K562 (cell line): ENCODE measurements at regions not wholly inside any gene's neighbourhood (a gene's known extent, or its start where the extent isn't known, plus 50 kb on each side); places are given as distances from the start of the nearest gene placed in this dataset.

Source experiments
- ETV5 ChIP-seq: sonication (generic); formaldehyde crosslinking; IDR thresholded peaks from 2 replicates; pipeline ENCODE4 v1.4.0; 2020; ENCODE audit warnings: low read depth, mild to moderate bottlenecking, missing genetic modification reagents
- HLTF ChIP-seq: fragments of 450-650 bp; IDR thresholded peaks from 2 replicates; pipeline ENCODE4 v1.6.1; 2016
- ILF3 ChIP-seq: fragments of 450-650 bp; IDR thresholded peaks from 2 replicates; pipeline ENCODE4 v1.6.1; 2018; ENCODE audit warnings: antibody characterized with exemption, mild to moderate bottlenecking, moderate library complexity, borderline replicate concordance
- IRF2 ChIP-seq: sonication (generic); formaldehyde crosslinking; IDR thresholded peaks from 2 replicates; pipeline ENCODE4 v1.8.1; 2022; ENCODE audit warnings: mild to moderate bottlenecking, missing genetic modification reagents
- MEF2A ChIP-seq: IDR thresholded peaks from 2 replicates; pipeline ENCODE4 v1.6.1; 2011; ENCODE audit warnings: low read depth, mild to moderate bottlenecking, low read length, moderate library complexity; ENCODE audit not compliant: control insufficient read depth
- PTTG1 ChIP-seq: fragments of 450-650 bp; IDR thresholded peaks from 2 replicates; pipeline ENCODE4 v1.6.1; 2016; ENCODE audit warnings: low read depth, mild to moderate bottlenecking, missing genetic modification characterization, missing compliant biosample characterization
- RBM14 ChIP-seq: fragments of 200-400 bp; formaldehyde crosslinking; IDR thresholded peaks from 2 replicates; pipeline ENCODE4 v1.6.1; 2018; ENCODE audit warnings: low read depth, mild to moderate bottlenecking, low read length, moderate library complexity, borderline replicate concordance; ENCODE audit not compliant: insufficient read depth
- SAFB2 ChIP-seq: fragments of 200-400 bp; formaldehyde crosslinking; IDR thresholded peaks from 2 replicates; pipeline ENCODE4 v1.6.1; 2018; ENCODE audit warnings: borderline replicate concordance, low read length, low read depth, moderate library complexity; ENCODE audit not compliant: severe bottlenecking
- STAT5B ChIP-seq: fragments of 250-450 bp; sonication (Bioruptor Pico); IDR thresholded peaks from 2 replicates; pipeline ENCODE4 v1.8.0; 2021; ENCODE audit warnings: mild to moderate bottlenecking, inconsistent platforms
- TSHZ1 ChIP-seq: fragments of 250-450 bp; sonication (Bioruptor Pico); IDR thresholded peaks from 2 replicates; pipeline ENCODE4 v1.4.0; 2020; ENCODE audit warnings: mild to moderate bottlenecking, moderate library complexity
- ZNF431 ChIP-seq: sonication (generic); formaldehyde crosslinking; IDR thresholded peaks from 2 replicates; pipeline ENCODE4 v1.8.0; 2022; ENCODE audit warnings: mild to moderate bottlenecking, missing genetic modification reagents
- ZNF444 ChIP-seq: fragments of 250-450 bp; sonication (Bioruptor Pico); IDR thresholded peaks from 2 replicates; pipeline ENCODE4 v1.4.0; 2020; ENCODE audit warnings: mild to moderate bottlenecking, moderate library complexity
- ZNF449 ChIP-seq: fragments of 250-450 bp; sonication (Bioruptor Pico); IDR thresholded peaks from 2 replicates; pipeline ENCODE4 v1.8.0; 2022; ENCODE audit warnings: moderate library complexity, mild to moderate bottlenecking, inconsistent platforms
- TF ChIP-seq, protein P1 (sequence below), 2 experiments: fragments of 450-650 bp; IDR thresholded peaks; 2 replicates each; pipeline ENCODE4 v1.6.1; 2016
- TF ChIP-seq, protein P2 (sequence below): fragments of 450-650 bp; IDR thresholded peaks from 2 replicates; pipeline ENCODE4 v1.7.0; 2016; ENCODE audit warnings: borderline replicate concordance
- TF ChIP-seq, protein P3 (sequence below): fragments of 250-450 bp; sonication (Bioruptor Pico); IDR thresholded peaks from 2 replicates; pipeline ENCODE4 v1.4.0; 2020; ENCODE audit warnings: mild to moderate bottlenecking
- TF ChIP-seq, protein P4 (sequence below), 2 experiments: fragments of 250-450 bp in 1 of 2; fragments of 450-650 bp in 1 of 2; sonication (Bioruptor Pico) in 1 of 2; IDR thresholded peaks; 2 replicates each; pipeline versions ENCODE4 v1.6.1 to v1.8.0; 2016 to 2021; ENCODE audit warnings: mild to moderate bottlenecking in 2 of 2, moderate library complexity in 2 of 2, missing compliant biosample characterization in 1 of 2, missing genetic modification characterization in 1 of 2

GRCh38 chr2:191597186-191597751, 80.7 kb upstream of the NABP1 start (continued):
- no peak for TF ChIP-seq STAT5B
- TF ChIP-seq MEF2A, result no peak
- TF ChIP-seq, protein P1, sequence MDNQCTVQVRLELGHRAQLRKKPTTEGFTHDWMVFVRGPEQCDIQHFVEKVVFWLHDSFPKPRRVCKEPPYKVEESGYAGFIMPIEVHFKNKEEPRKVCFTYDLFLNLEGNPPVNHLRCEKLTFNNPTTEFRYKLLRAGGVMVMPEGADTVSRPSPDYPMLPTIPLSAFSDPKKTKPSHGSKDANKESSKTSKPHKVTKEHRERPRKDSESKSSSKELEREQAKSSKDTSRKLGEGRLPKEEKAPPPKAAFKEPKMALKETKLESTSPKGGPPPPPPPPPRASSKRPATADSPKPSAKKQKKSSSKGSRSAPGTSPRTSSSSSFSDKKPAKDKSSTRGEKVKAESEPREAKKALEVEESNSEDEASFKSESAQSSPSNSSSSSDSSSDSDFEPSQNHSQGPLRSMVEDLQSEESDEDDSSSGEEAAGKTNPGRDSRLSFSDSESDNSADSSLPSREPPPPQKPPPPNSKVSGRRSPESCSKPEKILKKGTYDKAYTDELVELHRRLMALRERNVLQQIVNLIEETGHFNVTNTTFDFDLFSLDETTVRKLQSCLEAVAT (IDR thresholded peaks at IDR 0.05), result peak in 1 of 2 experiments; percentile 74; a peak in 1 of 4 replicates
- 0 out of 2 replicates have a peak, but pooled peaks have one; percentile 61 for TF ChIP-seq ILF3
- TF ChIP-seq, protein P2, sequence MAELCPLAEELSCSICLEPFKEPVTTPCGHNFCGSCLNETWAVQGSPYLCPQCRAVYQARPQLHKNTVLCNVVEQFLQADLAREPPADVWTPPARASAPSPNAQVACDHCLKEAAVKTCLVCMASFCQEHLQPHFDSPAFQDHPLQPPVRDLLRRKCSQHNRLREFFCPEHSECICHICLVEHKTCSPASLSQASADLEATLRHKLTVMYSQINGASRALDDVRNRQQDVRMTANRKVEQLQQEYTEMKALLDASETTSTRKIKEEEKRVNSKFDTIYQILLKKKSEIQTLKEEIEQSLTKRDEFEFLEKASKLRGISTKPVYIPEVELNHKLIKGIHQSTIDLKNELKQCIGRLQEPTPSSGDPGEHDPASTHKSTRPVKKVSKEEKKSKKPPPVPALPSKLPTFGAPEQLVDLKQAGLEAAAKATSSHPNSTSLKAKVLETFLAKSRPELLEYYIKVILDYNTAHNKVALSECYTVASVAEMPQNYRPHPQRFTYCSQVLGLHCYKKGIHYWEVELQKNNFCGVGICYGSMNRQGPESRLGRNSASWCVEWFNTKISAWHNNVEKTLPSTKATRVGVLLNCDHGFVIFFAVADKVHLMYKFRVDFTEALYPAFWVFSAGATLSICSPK, result no peak
- TF ChIP-seq PTTG1 (tag), result no peak
- 0 out of 2 replicates have a peak, but pooled peaks have one; percentile 33 for TF ChIP-seq ZNF449 (CRISPR knock-in tag)
- TF ChIP-seq IRF2 (CRISPR knock-in tag), result no peak
- no peak for TF ChIP-seq ZNF444 (CRISPR knock-in tag)
- TF ChIP-seq, protein P3, sequence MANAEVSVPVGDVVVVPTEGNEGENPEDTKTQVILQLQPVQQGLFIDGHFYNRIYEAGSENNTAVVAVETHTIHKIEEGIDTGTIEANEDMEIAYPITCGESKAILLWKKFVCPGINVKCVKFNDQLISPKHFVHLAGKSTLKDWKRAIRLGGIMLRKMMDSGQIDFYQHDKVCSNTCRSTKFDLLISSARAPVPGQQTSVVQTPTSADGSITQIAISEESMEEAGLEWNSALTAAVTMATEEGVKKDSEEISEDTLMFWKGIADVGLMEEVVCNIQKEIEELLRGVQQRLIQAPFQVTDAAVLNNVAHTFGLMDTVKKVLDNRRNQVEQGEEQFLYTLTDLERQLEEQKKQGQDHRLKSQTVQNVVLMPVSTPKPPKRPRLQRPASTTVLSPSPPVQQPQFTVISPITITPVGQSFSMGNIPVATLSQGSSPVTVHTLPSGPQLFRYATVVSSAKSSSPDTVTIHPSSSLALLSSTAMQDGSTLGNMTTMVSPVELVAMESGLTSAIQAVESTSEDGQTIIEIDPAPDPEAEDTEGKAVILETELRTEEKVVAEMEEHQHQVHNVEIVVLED (CRISPR knock-in tag), result no peak
- TF ChIP-seq ZNF431 (CRISPR knock-in tag), result no peak
- no peak for TF ChIP-seq ETV5 (CRISPR knock-in tag)
- no peak for TF ChIP-seq RBM14
- no peak for TF ChIP-seq HLTF
- no peak for TF ChIP-seq TSHZ1
- TF ChIP-seq, protein P4, sequence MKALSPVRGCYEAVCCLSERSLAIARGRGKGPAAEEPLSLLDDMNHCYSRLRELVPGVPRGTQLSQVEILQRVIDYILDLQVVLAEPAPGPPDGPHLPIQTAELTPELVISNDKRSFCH (CRISPR knock-in tag; IDR thresholded peaks at IDR 0.05), result no peak
- TF ChIP-seq, protein P4 (tag; IDR thresholded peaks at IDR 0.05), result peak; percentile 97
- no peak for TF ChIP-seq SAFB2
